WTC11 (cell line): ENCODE measurements at regions not wholly inside any gene's neighbourhood (a gene's known extent, or its start where the extent isn't known, plus 50 kb on each side); places are given as distances from the start of the nearest gene placed in this dataset.

Experiments used
- ATAC-seq: fragments of 200-7000 bp; cut with Tn5 transposase; 2 replicates; pipeline ENCODE4 v1.10.0; 2021; ENCODE audit warnings: mild to moderate bottlenecking, moderate library complexity
- CTCF ChIA-PET: fragments of 300-600 bp; sonication (Branson Sonifier 250); formaldehyde crosslinking; loops from one replicate; lab custom pipeline; 2021; ENCODE audit warnings: antibody characterized with exemption; lab: Charles Lee
- POLR2A ChIA-PET: fragments of 350-600 bp; sonication (Branson Sonifier 250); formaldehyde crosslinking; loops from one replicate; lab custom pipeline; 2021; ENCODE audit warnings: antibody characterized with exemption; lab: Charles Lee
- DNase-seq: peaks from one replicate; pipeline ENCODE4 v3.0.0; 2021; ENCODE audit warnings: low spot score
- H3K27ac Mint-ChIP-seq: 2 replicates; pipeline ENCODE4 v1.8.0; 2021; ENCODE audit warnings: mixed read lengths
- H3K27me3 Mint-ChIP-seq: 2 replicates; pipeline ENCODE4 v1.8.0; 2021; ENCODE audit warnings: low read depth, mild to moderate bottlenecking, moderate library complexity, mixed read lengths
- H3K36me3 Mint-ChIP-seq: 2 replicates; pipeline ENCODE4 v1.8.0; 2021; ENCODE audit warnings: mixed read lengths
- H3K4me1 Mint-ChIP-seq: 2 replicates; pipeline ENCODE4 v1.8.0; 2022; ENCODE audit warnings: mixed read lengths
- H3K4me3 Mint-ChIP-seq: 2 replicates; pipeline ENCODE4 v1.8.0; 2021; ENCODE audit warnings: mild to moderate bottlenecking, moderate library complexity, mixed read lengths
- H3K9me3 Mint-ChIP-seq: 2 replicates; pipeline ENCODE4 v1.8.0; 2021; ENCODE audit warnings: mixed read lengths
- CREB1 ChIP-seq: sonication (generic); formaldehyde crosslinking; IDR thresholded peaks from 2 replicates; pipeline ENCODE4 v1.8.0; 2023; ENCODE audit warnings: mild to moderate bottlenecking, missing genetic modification reagents
- ESRRA ChIP-seq: sonication (generic); formaldehyde crosslinking; IDR thresholded peaks from 2 replicates; pipeline ENCODE4 v1.8.1; 2022; ENCODE audit warnings: mild to moderate bottlenecking, missing genetic modification reagents, borderline replicate concordance
- FOXP1 ChIP-seq: sonication (generic); formaldehyde crosslinking; IDR thresholded peaks from 2 replicates; pipeline ENCODE4 v1.8.0; 2022; ENCODE audit warnings: missing genetic modification reagents, mild to moderate bottlenecking, moderate library complexity, borderline replicate concordance
- IRF2 ChIP-seq: sonication (generic); formaldehyde crosslinking; IDR thresholded peaks from 2 replicates; pipeline ENCODE4 v1.8.0; 2022; ENCODE audit warnings: low read depth, missing genetic modification reagents, borderline replicate concordance
- JUN ChIP-seq: sonication (generic); formaldehyde crosslinking; IDR thresholded peaks from 2 replicates; pipeline ENCODE4 v1.8.0; 2023; ENCODE audit warnings: mild to moderate bottlenecking, missing genetic modification reagents
- MYBL2 ChIP-seq: sonication (generic); formaldehyde crosslinking; IDR thresholded peaks from 2 replicates; pipeline ENCODE4 v1.8.1; 2023; ENCODE audit warnings: mild to moderate bottlenecking, moderate library complexity, missing genetic modification reagents
- NFATC4 ChIP-seq: fragments of 250-450 bp; sonication (Bioruptor Pico); IDR thresholded peaks from 2 replicates; pipeline ENCODE4 v1.9.0; 2021; ENCODE audit warnings: mild to moderate bottlenecking
- NFE2L1 ChIP-seq: sonication (generic); formaldehyde crosslinking; IDR thresholded peaks from 2 replicates; pipeline ENCODE4 v1.8.1; 2023; ENCODE audit warnings: missing genetic modification reagents
- NFYB ChIP-seq: sonication (generic); formaldehyde crosslinking; conservative IDR thresholded peaks from 2 replicates; pipeline ENCODE4 v1.8.0; 2022; ENCODE audit warnings: low read depth, missing genetic modification reagents
- NR1H2 ChIP-seq: sonication (generic); formaldehyde crosslinking; IDR thresholded peaks from 2 replicates; pipeline ENCODE4 v1.9.0; 2021; ENCODE audit warnings: mild to moderate bottlenecking, moderate library complexity, missing genetic modification reagents
- PREB ChIP-seq: sonication (generic); formaldehyde crosslinking; IDR thresholded peaks from 2 replicates; pipeline ENCODE4 v1.8.1; 2022; ENCODE audit warnings: mild to moderate bottlenecking, missing genetic modification reagents, moderate library complexity, borderline replicate concordance
- RORB ChIP-seq: fragments of 250-450 bp; sonication (Bioruptor Pico); IDR thresholded peaks from 2 replicates; pipeline ENCODE4 v1.9.0; 2021; ENCODE audit warnings: mild to moderate bottlenecking
- SMAD3 ChIP-seq: sonication (generic); formaldehyde crosslinking; IDR thresholded peaks from 2 replicates; pipeline ENCODE4 v1.8.0; 2022; ENCODE audit warnings: missing genetic modification reagents, mild to moderate bottlenecking, borderline replicate concordance
- TEAD1 ChIP-seq: sonication (generic); formaldehyde crosslinking; IDR thresholded peaks from 2 replicates; pipeline ENCODE4 v1.8.0; 2022; ENCODE audit warnings: mild to moderate bottlenecking, missing genetic modification reagents
- TEAD4 ChIP-seq: sonication (generic); formaldehyde crosslinking; IDR thresholded peaks from 2 replicates; pipeline ENCODE4 v1.8.0; 2022; ENCODE audit warnings: mild to moderate bottlenecking, missing genetic modification reagents
- ZNF121 ChIP-seq: sonication (generic); formaldehyde crosslinking; IDR thresholded peaks from 2 replicates; pipeline ENCODE4 v1.8.0; 2023; ENCODE audit warnings: missing genetic modification reagents
- ZNF263 ChIP-seq: sonication (generic); formaldehyde crosslinking; IDR thresholded peaks from 2 replicates; pipeline ENCODE4 v1.8.1; 2022; ENCODE audit warnings: low read depth, mild to moderate bottlenecking, moderate library complexity, missing genetic modification reagents
- ZNF396 ChIP-seq: fragments of 250-450 bp; sonication (Bioruptor Pico); IDR thresholded peaks from 2 replicates; pipeline ENCODE4 v1.8.0; 2021; ENCODE audit warnings: mild to moderate bottlenecking, moderate library complexity, borderline replicate concordance
- ZNF416 ChIP-seq: fragments of 250-450 bp; sonication (Bioruptor Pico); IDR thresholded peaks from 2 replicates; pipeline ENCODE4 v1.9.0; 2021; ENCODE audit warnings: mild to moderate bottlenecking, inconsistent platforms
- TF ChIP-seq, protein P1 (sequence below): sonication (generic); formaldehyde crosslinking; IDR thresholded peaks from 2 replicates; pipeline ENCODE4 v1.8.0; 2022; ENCODE audit warnings: mild to moderate bottlenecking, missing genetic modification reagents
- TF ChIP-seq, protein P2 (sequence below): sonication (generic); formaldehyde crosslinking; IDR thresholded peaks from 2 replicates; pipeline ENCODE4 v1.8.1; 2023; ENCODE audit warnings: mild to moderate bottlenecking, missing genetic modification reagents, moderate library complexity
- TF ChIP-seq, protein P3 (sequence below): fragments of 200-600 bp; IDR thresholded peaks from 2 replicates; pipeline ENCODE4 v1.8.0; 2022; ENCODE audit warnings: antibody characterized with exemption
- TF ChIP-seq, protein P4 (sequence below): sonication (generic); formaldehyde crosslinking; IDR thresholded peaks from 2 replicates; pipeline ENCODE4 v1.8.0; 2023; ENCODE audit warnings: missing genetic modification reagents, mild to moderate bottlenecking, borderline replicate concordance
- TF ChIP-seq, protein P5 (sequence below): sonication (generic); formaldehyde crosslinking; IDR thresholded peaks from 2 replicates; pipeline ENCODE4 v1.8.1; 2022; ENCODE audit warnings: missing genetic modification reagents, borderline replicate concordance
- TF ChIP-seq, protein P6 (sequence below): fragments of 250-450 bp; sonication (Bioruptor Pico); conservative IDR thresholded peaks from 2 replicates; pipeline ENCODE4 v1.9.0; 2021; ENCODE audit warnings: mild to moderate bottlenecking

DNA sequence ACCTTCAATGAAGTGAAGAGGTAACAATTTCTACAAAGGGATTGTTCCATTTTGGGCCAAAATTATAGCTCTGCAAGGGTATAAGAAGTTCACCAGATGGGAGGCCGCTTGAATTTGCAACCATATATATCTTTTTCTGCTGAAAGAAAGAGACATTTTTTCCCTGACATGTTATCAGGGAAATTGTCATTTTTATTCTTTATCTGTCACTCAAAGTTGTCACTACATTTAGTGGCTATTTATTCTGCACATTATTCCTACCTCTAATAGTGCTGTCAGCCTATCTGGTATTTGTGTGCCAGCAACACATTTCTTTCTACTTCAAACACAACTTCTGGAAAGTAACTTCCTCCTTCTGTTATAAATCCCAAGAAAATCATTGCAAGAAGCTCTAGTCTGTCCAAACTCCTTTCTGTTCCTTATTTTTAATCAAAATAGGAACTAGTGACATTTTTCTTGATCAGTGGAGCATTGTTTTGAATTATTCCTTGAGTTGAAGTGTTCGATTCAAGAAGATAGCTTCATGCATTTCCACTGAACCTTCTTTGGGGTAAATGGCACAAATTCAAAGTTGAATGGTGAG, 137.9 kb upstream of the ATP2B1 start:
- H3K4me3 Mint-ChIP-seq = no peak overlapping the region
- no peak for ATAC-seq
- no peak for DNase-seq
- H3K9me3 Mint-ChIP-seq = no peaks in the 10 kb centered on the region
- no peaks in the 10 kb centered on the region for H3K27me3 Mint-ChIP-seq
- H3K36me3 Mint-ChIP-seq = no peaks in the 10 kb centered on the region
- ChIA-PET CTCF (no interaction called here), POLR2A (no interaction called here)
- no peak overlapping the region for H3K27ac Mint-ChIP-seq
- TF ChIP-seq NFYB (CRISPR knock-in tag) = no peak
- TF ChIP-seq NFE2L1 (CRISPR knock-in tag) = no peak
- TF ChIP-seq ZNF121 (CRISPR knock-in tag) = no peak
- TF ChIP-seq, protein P1, sequence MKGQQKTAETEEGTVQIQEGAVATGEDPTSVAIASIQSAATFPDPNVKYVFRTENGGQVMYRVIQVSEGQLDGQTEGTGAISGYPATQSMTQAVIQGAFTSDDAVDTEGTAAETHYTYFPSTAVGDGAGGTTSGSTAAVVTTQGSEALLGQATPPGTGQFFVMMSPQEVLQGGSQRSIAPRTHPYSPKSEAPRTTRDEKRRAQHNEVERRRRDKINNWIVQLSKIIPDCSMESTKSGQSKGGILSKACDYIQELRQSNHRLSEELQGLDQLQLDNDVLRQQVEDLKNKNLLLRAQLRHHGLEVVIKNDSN (CRISPR knock-in tag) = no peak
- TF ChIP-seq ZNF263 (CRISPR knock-in tag) = no peak
- TF ChIP-seq, protein P2, sequence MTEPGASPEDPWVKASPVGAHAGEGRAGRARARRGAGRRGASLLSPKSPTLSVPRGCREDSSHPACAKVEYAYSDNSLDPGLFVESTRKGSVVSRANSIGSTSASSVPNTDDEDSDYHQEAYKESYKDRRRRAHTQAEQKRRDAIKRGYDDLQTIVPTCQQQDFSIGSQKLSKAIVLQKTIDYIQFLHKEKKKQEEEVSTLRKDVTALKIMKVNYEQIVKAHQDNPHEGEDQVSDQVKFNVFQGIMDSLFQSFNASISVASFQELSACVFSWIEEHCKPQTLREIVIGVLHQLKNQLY (CRISPR knock-in tag) = no peak
- TF ChIP-seq NR1H2 = no peak
- no peak for TF ChIP-seq TEAD4 (CRISPR knock-in tag)
- no peak for TF ChIP-seq CREB1 (CRISPR knock-in tag)
- no peak for TF ChIP-seq ZNF416 (CRISPR knock-in tag)
- TF ChIP-seq, protein P3, sequence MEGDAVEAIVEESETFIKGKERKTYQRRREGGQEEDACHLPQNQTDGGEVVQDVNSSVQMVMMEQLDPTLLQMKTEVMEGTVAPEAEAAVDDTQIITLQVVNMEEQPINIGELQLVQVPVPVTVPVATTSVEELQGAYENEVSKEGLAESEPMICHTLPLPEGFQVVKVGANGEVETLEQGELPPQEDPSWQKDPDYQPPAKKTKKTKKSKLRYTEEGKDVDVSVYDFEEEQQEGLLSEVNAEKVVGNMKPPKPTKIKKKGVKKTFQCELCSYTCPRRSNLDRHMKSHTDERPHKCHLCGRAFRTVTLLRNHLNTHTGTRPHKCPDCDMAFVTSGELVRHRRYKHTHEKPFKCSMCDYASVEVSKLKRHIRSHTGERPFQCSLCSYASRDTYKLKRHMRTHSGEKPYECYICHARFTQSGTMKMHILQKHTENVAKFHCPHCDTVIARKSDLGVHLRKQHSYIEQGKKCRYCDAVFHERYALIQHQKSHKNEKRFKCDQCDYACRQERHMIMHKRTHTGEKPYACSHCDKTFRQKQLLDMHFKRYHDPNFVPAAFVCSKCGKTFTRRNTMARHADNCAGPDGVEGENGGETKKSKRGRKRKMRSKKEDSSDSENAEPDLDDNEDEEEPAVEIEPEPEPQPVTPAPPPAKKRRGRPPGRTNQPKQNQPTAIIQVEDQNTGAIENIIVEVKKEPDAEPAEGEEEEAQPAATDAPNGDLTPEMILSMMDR = no peak
- no peak for TF ChIP-seq MYBL2 (CRISPR knock-in tag)
- TF ChIP-seq TEAD1 = no peak
- no peak for TF ChIP-seq JUN (CRISPR knock-in tag)
- no peak for TF ChIP-seq SMAD3 (CRISPR knock-in tag)
- no peak for TF ChIP-seq FOXP1 (CRISPR knock-in tag)
- TF ChIP-seq PREB (CRISPR knock-in tag) = no peak
- TF ChIP-seq, protein P4, sequence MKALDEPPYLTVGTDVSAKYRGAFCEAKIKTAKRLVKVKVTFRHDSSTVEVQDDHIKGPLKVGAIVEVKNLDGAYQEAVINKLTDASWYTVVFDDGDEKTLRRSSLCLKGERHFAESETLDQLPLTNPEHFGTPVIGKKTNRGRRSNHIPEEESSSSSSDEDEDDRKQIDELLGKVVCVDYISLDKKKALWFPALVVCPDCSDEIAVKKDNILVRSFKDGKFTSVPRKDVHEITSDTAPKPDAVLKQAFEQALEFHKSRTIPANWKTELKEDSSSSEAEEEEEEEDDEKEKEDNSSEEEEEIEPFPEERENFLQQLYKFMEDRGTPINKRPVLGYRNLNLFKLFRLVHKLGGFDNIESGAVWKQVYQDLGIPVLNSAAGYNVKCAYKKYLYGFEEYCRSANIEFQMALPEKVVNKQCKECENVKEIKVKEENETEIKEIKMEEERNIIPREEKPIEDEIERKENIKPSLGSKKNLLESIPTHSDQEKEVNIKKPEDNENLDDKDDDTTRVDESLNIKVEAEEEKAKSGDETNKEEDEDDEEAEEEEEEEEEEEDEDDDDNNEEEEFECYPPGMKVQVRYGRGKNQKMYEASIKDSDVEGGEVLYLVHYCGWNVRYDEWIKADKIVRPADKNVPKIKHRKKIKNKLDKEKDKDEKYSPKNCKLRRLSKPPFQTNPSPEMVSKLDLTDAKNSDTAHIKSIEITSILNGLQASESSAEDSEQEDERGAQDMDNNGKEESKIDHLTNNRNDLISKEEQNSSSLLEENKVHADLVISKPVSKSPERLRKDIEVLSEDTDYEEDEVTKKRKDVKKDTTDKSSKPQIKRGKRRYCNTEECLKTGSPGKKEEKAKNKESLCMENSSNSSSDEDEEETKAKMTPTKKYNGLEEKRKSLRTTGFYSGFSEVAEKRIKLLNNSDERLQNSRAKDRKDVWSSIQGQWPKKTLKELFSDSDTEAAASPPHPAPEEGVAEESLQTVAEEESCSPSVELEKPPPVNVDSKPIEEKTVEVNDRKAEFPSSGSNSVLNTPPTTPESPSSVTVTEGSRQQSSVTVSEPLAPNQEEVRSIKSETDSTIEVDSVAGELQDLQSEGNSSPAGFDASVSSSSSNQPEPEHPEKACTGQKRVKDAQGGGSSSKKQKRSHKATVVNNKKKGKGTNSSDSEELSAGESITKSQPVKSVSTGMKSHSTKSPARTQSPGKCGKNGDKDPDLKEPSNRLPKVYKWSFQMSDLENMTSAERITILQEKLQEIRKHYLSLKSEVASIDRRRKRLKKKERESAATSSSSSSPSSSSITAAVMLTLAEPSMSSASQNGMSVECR = no peak
- TF ChIP-seq, all 79 proteins: peak for 0
- H3K4me1 Mint-ChIP-seq = no peaks in the 10 kb centered on the region

GRCh38 chr12:89845767-89846166, 137.1 kb upstream of the ATP2B1 start:
- Mint-ChIP-seq H3K4me3 (no peak overlapping the region), H3K27me3 (no peaks in the 10 kb centered on the region), H3K4me1 (no peaks in the 10 kb centered on the region), H3K27ac (no peak overlapping the region), H3K36me3 (no peaks in the 10 kb centered on the region), H3K9me3 (no peaks in the 10 kb centered on the region)
- ChIA-PET CTCF (no interaction called here), POLR2A (no interaction called here)
- DNase-seq = no peak
- no peak for ATAC-seq
- TF ChIP-seq ESRRA (CRISPR knock-in tag) = no peak
- TF ChIP-seq IRF2 (CRISPR knock-in tag) = no peak
- TF ChIP-seq, protein P5, sequence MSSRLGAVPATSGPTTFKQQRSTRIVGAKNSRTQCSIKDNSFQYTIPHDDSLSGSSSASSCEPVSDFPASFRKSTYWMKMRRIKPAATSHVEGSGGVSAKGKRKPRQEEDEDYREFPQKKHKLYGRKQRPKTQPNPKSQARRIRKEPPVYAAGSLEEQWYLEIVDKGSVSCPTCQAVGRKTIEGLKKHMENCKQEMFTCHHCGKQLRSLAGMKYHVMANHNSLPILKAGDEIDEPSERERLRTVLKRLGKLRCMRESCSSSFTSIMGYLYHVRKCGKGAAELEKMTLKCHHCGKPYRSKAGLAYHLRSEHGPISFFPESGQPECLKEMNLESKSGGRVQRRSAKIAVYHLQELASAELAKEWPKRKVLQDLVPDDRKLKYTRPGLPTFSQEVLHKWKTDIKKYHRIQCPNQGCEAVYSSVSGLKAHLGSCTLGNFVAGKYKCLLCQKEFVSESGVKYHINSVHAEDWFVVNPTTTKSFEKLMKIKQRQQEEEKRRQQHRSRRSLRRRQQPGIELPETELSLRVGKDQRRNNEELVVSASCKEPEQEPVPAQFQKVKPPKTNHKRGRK (CRISPR knock-in tag) = no peak
- no peak for TF ChIP-seq RORB (CRISPR knock-in tag)
- no peak for TF ChIP-seq NFATC4 (CRISPR knock-in tag)
- TF ChIP-seq ZNF396 = no peak
- TF ChIP-seq, protein P6, sequence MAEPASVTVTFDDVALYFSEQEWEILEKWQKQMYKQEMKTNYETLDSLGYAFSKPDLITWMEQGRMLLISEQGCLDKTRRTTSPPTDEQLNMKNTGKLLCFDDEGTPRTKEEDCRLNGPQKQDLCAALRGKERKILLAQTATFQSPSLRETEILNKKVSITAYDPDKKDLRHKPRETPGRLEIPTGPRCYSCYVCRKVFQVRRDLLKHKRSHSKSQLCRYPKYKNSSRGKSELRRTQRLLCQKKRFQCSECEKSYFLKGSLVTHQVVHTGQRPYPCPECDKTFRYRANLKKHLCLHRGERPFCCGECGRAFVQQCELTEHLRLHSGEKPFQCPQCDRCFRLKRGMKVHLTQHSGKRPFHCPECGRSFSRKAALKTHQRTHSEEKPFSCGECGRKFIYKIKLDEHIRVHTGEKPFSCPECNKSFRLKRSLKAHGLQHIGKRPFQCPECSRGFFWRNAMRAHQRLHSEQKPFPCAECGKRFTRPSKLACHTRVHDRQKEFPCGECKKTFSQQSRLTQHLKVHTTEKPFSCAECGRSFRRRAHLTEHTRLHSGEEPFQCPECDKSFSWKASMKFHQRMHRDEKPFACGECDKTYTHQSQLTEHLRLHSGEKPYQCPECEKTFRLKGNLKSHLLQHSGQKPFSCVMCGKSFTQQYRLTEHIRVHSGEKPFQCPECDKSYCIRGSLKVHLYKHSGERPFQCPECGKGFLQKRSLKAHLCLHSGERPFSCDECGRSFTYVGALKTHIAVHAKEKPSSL (CRISPR knock-in tag) = no peak
